GM12874 (cell line): ENCODE measurements at regions not wholly inside any gene's neighbourhood (a gene's known extent, or its start where the extent isn't known, plus 50 kb on each side); places are given as distances from the start of the nearest gene placed in this dataset.

Experiments used
- TF ChIP-seq, protein P1 (sequence below): IDR thresholded peaks from 2 replicates; pipeline ENCODE4 v1.5.1; 2011; ENCODE audit warnings: low read depth, mild to moderate bottlenecking, control low read depth, low read length, moderate library complexity; ENCODE audit not compliant: insufficient read depth

DNA sequence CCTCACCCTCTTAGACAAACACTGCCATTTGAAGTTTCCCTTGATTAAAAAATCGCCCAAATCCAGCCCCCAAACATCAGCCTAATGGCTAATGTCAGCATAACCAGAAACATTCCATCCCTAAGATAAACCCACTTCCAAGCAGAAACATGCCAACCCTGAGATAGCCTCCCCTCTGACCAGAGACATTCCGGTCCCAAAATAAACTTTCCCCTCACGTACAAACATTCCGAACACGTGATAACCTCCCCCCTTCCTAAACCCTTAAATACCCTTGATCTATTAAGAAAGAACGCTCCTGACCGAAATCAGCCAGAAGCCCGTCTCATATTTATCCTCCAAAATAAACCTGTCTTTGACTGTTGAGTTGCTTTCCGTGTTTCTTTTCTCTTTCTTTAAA lies 237.2 kb downstream of the ASMT start:
- TF ChIP-seq, protein P1, sequence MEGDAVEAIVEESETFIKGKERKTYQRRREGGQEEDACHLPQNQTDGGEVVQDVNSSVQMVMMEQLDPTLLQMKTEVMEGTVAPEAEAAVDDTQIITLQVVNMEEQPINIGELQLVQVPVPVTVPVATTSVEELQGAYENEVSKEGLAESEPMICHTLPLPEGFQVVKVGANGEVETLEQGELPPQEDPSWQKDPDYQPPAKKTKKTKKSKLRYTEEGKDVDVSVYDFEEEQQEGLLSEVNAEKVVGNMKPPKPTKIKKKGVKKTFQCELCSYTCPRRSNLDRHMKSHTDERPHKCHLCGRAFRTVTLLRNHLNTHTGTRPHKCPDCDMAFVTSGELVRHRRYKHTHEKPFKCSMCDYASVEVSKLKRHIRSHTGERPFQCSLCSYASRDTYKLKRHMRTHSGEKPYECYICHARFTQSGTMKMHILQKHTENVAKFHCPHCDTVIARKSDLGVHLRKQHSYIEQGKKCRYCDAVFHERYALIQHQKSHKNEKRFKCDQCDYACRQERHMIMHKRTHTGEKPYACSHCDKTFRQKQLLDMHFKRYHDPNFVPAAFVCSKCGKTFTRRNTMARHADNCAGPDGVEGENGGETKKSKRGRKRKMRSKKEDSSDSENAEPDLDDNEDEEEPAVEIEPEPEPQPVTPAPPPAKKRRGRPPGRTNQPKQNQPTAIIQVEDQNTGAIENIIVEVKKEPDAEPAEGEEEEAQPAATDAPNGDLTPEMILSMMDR: no peak

DNA sequence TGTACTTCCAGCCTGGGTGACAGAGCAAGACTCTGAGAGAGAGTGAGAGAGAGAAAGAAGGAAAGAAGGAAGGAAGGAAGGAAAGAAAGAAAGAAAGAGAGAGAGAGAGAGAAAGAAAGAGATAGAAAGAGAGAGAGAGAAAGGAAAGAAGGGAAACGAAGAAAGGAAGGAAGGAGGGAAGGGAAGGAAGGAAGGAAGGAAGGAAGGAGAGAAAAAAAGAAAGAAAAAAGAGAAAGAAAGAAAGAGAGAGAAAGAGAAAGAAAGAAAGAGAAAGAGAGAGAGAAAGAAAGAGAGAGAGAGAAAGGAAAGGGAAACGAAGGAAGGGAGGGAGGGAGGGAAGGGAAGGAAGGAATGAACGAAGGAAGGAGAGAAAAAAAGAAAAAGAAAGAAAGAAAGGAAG lies 238.6 kb downstream of the ASMT start:
- TF ChIP-seq, protein P1: no peak

DNA sequence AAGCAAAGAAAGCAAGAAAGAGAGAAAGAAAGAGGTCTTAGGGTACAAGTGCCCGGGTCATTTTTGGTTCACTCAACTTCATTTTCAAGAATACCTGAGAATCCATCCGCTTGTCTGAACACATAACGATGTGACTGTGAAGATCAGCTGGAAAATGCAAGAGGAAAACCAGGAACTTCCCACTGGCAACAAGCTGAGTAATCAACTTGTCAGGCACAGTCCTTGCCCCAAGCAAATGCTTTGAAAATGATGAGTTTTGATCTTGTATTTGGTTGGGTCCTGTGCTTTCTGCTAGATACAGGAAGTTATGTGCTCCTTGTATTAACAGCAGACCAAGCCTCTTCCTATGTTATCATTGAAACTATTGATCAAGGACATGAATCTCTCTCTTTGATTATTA lies 239.1 kb downstream of the ASMT start:
- TF ChIP-seq, protein P1: no peak

DNA sequence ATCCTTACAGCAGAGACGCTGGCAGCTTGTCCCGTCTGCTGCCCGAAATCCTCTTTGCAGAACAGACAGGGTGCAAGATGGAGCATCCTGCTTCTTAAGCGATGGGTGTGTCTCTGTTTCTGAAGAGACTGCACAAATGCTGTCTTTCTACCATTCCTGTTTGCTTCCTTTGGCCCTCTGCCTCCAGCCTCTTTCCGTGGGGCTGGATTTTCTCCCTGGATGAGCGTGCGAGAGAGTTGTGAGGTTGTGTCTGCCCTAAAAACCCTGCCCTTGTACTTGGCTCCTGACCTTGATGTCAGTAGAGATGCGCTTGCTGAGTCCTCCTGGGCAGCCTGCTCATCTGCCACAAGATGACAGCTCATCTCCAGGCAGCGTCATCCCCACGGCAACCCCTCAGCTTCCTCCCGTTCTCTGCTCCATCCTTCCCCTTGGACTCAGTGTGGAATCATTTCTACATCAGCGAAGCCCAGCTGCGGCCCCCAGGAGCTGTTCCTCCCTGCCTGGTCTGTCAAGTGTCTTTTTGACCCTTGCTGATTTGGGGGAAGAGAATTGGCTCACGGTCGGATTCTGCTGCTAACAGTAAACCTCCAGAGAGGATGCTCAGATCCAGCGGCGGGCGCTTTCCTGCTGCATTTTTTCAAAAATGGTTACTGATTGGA lies 246.2 kb downstream of the ASMT start:
- TF ChIP-seq, protein P1: no peak

DNA sequence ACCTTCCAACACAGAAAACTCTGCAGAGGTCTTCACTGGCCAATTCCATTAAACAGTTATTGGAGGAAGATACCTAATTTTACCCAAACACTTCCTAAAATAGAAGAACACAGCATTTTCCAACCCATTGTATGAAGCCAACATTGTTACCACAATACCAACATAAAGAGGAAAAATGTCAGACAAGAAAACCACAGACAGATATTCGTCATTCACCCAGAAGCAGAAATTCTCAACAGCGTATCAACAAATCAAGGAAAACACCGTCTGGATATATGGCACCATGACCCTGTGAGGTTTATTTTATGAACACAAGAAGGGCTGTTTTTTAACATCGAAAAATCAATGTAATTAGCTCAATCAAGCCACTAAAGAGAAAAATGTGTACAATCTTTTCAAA lies 255.6 kb downstream of the ASMT start:
- TF ChIP-seq, protein P1: no peak

DNA sequence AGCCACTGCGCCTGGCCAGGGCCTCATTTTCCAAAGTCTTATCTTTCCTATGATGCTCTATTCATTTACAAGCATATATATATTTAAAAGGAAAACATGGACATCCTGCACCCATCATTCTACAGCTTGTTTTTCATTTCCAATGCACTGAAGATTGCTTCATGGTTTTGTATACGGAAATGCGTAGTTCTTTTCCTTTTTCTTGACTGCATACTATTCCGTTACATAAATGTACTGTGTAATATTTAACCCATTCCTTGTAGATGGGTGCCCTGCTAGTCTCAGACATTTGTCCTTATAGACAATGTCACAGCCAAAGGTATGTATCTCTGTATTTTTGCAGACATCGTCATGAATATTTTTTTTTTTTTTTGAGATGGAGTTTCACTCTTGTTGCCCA lies 257.0 kb downstream of the ASMT start:
- TF ChIP-seq, protein P1: no peak

DNA sequence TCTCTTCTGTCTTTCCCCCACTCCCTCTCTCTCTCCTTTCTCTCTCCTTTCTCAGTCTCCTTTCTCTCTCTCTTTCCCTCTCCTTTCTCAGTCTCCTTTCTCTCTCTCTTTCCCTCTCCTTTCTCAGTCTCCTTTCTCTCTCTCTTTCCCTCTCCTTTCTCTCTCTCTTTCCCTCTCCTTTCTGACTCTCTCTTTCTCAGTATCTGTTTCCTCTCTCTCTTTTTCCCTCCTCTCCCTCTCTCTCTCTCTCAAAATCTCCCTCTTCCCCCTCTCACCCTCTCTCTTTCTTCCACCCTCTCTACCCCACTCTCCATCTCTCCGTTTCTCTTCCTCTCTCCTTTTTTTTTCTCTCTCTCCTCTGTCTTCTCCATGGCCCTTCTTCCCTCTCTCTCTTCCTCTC lies 258.8 kb downstream of the ASMT start:
- TF ChIP-seq, protein P1: no peak
